GM18873 (cell line): ENCODE measurements at regions not wholly inside any gene's neighbourhood (a gene's known extent, or its start where the extent isn't known, plus 50 kb on each side); places are given as distances from the start of the nearest gene placed in this dataset.
"Not testable (repeated sequence)": the region's sequence is repeated elsewhere in the genome, so short reads cannot be mapped to it uniquely, and the experiment has no call there.

Experiments used
- ATAC-seq: cut with Tn5 transposase; IDR thresholded peaks from one replicate; pipeline ENCODE4 v1.9.1; 2021; ENCODE audit warnings: mild to moderate bottlenecking, moderate library complexity, moderate number of reproducible peaks; ENCODE audit not compliant: unreplicated experiment, low FRiP score

- no peak for ATAC-seq
Measured at GRCh38 chr6:134389658-134390057, 71.7 kb upstream of the SGK1 start.

DNA sequence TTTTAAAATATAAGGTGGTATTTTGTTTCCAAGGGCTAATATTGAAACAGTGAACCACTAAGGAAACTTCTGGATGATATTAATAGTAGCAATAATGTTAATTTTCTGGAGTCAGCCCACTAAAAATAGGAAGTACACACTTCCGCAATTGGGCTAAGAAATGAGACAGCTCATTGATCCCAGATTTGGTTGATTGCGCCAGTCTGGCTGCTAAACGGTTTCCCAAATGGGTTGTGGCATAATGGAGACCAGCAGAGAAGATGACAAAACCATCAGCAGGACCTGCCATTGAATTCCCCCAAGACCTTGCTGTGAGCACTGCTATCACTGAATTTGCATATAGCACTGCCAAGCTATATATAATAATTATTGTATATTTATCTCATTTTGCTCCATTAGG lies 71.2 kb upstream of the SGK1 start:
- no peak for ATAC-seq

GRCh38 chr6:134386482-134386881 lies 68.6 kb upstream of the SGK1 start:
- ATAC-seq, result not testable (repeated sequence)

DNA sequence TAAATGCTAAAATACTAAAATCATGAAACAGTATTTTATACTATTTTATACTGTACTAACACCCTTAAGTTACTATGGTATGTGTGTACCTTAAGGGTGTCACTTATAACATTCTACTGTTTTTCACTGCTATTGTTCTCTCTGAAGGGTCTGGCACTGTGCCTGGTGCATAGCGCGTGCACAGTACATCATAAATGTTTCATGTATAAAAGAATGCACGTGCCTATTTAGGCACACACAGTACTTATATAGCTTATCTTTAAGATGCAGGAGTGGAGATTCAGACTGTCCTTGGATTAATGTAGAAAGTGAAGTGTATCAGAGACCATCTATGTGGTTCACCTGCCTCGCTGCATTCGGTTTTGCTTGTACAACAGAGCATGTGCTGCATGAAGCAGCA lies 64.0 kb upstream of the SGK1 start:
- no peak for ATAC-seq

- no peak for ATAC-seq
Measured at GRCh38 chr6:134379599-134379998, 61.7 kb upstream of the SGK1 start.

- ATAC-seq, result peak; percentile 96
Measured at GRCh38 chr6:134379076-134379475, 61.2 kb upstream of the SGK1 start.

GRCh38 chr6:134378426-134378825 lies 60.5 kb upstream of the SGK1 start:
- ATAC-seq, result no peak

GRCh38 chr6:134376785-134377184 lies 58.9 kb upstream of the SGK1 start:
- ATAC-seq, result no peak

GRCh38 chr6:134375220-134375580 lies 57.3 kb upstream of the SGK1 start:
- no peak for ATAC-seq

DNA sequence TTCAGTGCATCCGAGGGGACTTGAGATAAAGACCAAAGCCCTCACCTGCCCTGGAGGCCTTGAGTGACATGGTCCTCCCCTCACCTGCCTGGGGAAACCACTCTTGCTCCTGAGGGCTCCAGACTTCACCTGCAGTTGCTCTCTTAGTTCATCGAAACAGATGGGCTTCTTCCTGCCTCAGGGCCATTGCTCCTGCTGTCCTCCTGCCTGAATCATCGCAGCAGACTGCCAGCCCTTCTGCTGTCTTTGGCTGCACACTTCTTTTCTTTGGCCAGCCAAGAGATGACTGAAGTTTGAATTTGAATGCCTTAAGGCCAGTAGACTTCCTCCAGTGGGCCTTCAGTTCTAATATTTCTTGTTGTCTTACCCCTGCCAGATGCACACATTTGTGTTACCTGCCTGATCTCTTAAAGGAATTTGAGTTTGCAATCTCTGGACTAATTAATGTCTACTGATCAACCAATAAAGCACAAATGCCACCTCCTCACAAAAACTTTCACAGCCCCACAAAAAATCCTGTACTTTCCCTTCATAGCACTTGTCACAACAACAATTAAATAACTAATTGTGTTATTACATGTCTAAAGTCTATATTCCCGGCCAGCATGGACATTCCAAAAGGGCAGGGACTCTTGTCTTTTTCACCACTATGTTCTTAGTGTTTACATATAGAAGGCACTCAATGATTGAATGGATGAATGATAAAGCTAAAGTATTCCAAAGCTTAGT lies 56.7 kb upstream of the SGK1 start:
- no peak for ATAC-seq

DNA sequence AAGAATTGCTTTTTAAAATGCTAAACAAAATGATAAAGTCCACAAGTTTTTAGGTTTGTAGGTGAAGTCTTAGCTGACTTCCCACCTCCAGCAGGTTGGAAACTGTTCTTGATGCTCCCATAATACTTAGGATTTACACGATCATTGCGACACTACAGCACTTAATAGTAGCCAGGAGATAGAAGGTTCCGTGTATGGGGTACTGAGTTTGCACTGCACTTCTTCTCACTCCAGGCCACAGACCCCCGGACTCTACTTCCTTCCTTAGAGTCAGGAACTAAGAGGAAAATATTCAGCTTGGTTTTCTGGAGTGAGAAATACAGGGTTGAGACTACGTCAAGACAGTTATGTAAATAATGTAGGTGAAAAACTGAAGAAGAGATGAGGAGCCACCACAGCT lies 56.1 kb upstream of the SGK1 start:
- no peak for ATAC-seq

- ATAC-seq, result peak; percentile 86
Measured at GRCh38 chr6:134373282-134373922, 55.5 kb upstream of the SGK1 start.

DNA sequence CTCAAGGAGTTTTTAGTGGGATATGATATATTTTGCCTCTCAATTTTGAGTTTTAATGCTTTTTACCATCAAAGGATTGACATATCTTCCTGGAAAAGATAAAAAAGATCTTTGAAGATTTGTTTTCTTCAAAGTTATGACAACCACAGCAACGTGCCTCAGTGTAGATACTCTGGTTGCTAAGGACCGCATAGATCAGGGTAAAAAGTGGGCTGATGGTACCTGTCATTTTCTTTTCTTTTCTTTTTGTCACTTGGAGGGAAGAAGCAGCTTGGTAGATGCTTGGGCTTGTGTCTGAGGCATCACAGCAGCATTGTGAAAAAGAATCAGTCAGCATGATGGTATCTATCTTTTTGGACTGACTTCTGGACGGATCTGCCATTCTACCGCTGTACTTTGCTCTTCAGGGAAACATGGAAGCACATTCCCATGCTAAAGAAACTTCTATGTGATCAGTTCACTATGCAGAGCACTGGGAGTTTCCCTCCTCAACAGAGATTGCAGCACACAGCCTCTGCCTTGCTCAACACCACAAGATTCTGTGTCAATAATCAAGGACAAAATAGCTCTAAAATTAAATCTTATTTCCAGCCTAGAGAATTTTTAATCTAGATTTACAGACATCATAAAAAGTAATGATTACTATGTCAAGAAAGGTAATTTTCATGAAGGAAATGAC lies 54.8 kb upstream of the SGK1 start:
- no peak for ATAC-seq

GRCh38 chr6:134368670-134369069 lies 50.8 kb upstream of the SGK1 start:
- ATAC-seq, result no peak
